Astrocyte of the spinal cord (primary cell): ENCODE measurements at regions not wholly inside any gene's neighbourhood (a gene's known extent, or its start where the extent isn't known, plus 50 kb on each side); places are given as distances from the start of the nearest gene placed in this dataset.

Experiments
- DNase-seq: peaks from one replicate; pipeline ENCODE4 v3.0.0; 2011; ENCODE audit warnings: low read depth, low spot score
- H3K4me3 ChIP-seq: 2 replicates; pipeline ENCODE4 v1.5.1; 2011; ENCODE audit warnings: low read depth, mild to moderate bottlenecking, low read length, moderate library complexity
- CTCF ChIP-seq: IDR thresholded peaks from 2 replicates; pipeline ENCODE4 v1.5.1; 2012; ENCODE audit warnings: low read depth, mild to moderate bottlenecking, low read length, inconsistent platforms
- in situ Hi-C: cut with HindIII; loops from 2 replicates; pipeline ENCODE4 v1.10.0; 2017; ENCODE audit warnings: low sequenced_read_pairs

GRCh38 chr5:57955511-57955910 lies 472.9 kb upstream of the ACTBL2 start:
- TF ChIP-seq CTCF, result no peak
- no peak for DNase-seq
- in situ Hi-C loops, result no loop called here
- H3K4me3 ChIP-seq, result no peak overlapping the region

DNA sequence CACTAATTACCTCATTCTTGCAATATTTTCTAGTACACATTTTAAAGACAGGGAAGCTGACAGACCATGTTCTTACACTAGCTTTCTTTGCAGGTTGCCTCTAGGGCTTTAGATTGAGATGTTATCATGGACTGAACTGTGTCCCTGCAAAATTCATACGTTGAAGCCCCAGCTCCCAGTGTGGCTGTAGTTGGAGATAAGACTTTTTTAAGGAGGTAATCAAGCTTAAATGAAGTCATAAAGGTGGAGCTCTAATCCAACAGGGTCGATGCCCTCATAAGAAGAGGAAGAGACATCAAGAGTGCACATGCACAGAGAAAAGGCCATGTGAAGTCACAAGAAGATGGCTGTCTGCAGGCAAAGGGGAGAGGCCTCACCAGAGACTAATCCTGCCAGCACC lies 471.2 kb upstream of the ACTBL2 start:
- in situ Hi-C loops, result no loop called here
- no peak overlapping the region for H3K4me3 ChIP-seq
- no peak for DNase-seq
- TF ChIP-seq CTCF, result no peak

DNA sequence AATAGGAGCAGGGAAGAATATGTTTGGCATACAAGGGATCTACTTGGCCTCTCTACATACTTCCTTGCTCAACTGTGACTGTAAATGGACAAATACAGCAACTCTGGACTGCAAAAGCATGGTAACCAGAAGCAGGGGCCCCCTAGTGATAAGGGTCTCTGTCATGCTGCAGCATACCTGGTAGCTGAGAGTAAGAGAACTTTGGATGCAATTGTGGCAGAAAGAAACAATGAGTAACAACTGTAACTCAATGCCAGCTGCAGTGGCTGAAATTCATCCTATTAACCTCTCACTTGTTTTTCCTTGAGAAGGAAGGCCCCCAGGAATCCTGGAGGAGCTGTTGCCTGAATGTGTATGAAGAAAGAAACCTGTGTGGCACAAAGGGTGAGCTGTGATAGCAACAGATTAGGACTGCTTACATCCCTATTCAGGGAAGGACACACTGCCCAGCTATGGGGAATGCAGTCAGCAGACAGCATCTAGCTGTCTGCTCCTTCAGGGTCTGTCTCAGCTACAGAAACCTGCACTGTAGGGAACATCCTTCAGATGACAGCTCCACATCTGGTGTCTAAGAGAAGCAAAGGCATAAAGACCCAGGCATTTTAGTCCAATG lies 468.1 kb upstream of the ACTBL2 start:
- in situ Hi-C loops, result no loop called here
- H3K4me3 ChIP-seq, result no peak overlapping the region
- TF ChIP-seq CTCF, result no peak
- DNase-seq, result no peak

DNA sequence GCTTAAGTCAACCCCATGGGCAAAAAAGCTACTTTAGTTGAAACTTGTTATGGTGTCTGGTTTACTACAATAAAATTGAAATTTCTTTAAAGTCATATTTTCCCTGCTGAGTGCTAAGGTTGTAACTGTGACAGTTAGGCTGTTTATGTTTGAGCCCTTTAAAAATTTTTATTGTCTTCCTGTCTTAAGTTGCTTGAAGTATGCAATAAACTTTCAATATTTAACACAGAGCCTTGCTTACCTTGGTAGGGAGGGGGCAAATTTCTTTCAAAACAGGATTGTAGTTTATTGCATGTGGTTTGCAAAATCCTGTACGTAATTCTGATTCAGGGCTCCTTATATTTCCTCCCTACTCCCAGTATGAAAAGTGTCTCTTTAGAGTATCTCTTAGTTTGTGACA lies 465.5 kb upstream of the ACTBL2 start:
- no peak overlapping the region for H3K4me3 ChIP-seq
- DNase-seq, result no peak
- TF ChIP-seq CTCF, result no peak
- in situ Hi-C loops, result no loop called here

DNA sequence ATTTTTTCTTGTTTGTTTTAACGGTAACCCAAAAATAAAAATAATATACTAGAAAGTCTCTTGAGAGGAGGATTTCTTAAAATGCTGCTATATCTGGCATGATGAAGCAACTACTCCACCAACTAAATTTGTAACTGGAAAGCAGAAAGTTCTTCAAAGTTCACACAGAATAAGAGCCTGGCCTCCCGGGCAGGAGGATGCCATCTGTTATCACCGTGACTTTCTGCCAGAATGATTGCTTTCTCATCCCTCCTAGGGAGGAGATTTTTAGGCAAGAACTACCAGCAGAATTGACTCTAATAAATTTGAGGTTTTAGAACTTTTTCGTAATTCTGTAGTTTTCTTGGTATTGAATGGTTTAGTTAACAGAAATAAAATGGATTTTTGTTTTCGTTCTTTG lies 464.6 kb upstream of the ACTBL2 start:
- no peak overlapping the region for H3K4me3 ChIP-seq
- no peak for DNase-seq
- in situ Hi-C loops, result no loop called here
- TF ChIP-seq CTCF, result no peak

- in situ Hi-C loops, result no loop called here
- no peak overlapping the region for H3K4me3 ChIP-seq
- no peak for DNase-seq
- TF ChIP-seq CTCF, result no peak
Measured at GRCh38 chr5:57940879-57941278, 458.3 kb upstream of the ACTBL2 start.

DNA sequence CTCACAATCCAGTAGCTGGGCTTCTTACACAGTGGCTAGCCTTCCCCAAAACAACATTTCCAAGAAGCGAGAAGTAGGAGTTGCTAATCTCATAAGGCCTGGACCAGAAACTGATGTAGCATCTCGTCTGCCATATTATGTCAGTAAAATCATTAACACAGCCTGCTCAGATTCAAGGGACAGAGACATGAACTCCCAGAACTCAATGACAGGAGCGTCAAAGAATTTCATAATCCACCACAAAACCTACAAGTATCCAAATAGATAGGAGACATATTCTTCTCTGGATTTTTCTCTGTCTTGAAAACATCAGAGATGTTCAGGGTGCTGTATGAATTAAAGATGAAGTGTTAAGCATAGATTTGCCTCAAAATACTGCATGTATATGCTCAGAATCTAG lies 457.6 kb upstream of the ACTBL2 start:
- no peak for TF ChIP-seq CTCF
- DNase-seq, result no peak
- in situ Hi-C loops, result no loop called here
- H3K4me3 ChIP-seq, result no peak overlapping the region
